Thyroid gland (tissue), 4 donors: ENCODE measurements at regions not wholly inside any gene's neighbourhood (a gene's known extent, or its start where the extent isn't known, plus 50 kb on each side); places are given as distances from the start of the nearest gene placed in this dataset.

Experiments used
- CTCF ChIP-seq, 6 experiments: fragments of 200-600 bp in 3 of 6; fragments of 450-650 bp in 3 of 6; sonication (generic) in 3 of 6; IDR thresholded peaks; one replicate each; pipeline ENCODE4 v1.5.1; 2016 to 2019; ENCODE audit warnings: antibody characterized with exemption in 6 of 6, mild to moderate bottlenecking in 2 of 6, inconsistent platforms in 1 of 6, moderate library complexity in 1 of 6
- POLR2A ChIP-seq, 2 donors: fragments of 450-650 bp; IDR thresholded peaks; one replicate each; pipeline ENCODE4 v1.6.1; 2017; ENCODE audit warnings: antibody characterized with exemption in 2 of 2, mild to moderate bottlenecking in 2 of 2, moderate library complexity in 1 of 2

GRCh38 chr6:86453232-86453631 is 484.1 kb upstream of the HTR1E start:
- TF ChIP-seq CTCF (IDR thresholded peaks at IDR 0.05) (no peak), POLR2A (IDR thresholded peaks at IDR 0.05) (no peak)
